GM12872 (cell line): ENCODE measurements at regions not wholly inside any gene's neighbourhood (a gene's known extent, or its start where the extent isn't known, plus 50 kb on each side); places are given as distances from the start of the nearest gene placed in this dataset.

Experiments
- CTCF ChIP-seq: IDR thresholded peaks from 3 replicates; pipeline ENCODE4 v1.5.1; 2011; ENCODE audit warnings: low read depth, mild to moderate bottlenecking, low read length, moderate library complexity; ENCODE audit not compliant: insufficient read depth

GRCh38 chr2:22887426-22887825 lies 497.6 kb upstream of the KLHL29 start:
- no peak for TF ChIP-seq CTCF

GRCh38 chr2:22887845-22888244 lies 497.1 kb upstream of the KLHL29 start:
- TF ChIP-seq CTCF = no peak

DNA sequence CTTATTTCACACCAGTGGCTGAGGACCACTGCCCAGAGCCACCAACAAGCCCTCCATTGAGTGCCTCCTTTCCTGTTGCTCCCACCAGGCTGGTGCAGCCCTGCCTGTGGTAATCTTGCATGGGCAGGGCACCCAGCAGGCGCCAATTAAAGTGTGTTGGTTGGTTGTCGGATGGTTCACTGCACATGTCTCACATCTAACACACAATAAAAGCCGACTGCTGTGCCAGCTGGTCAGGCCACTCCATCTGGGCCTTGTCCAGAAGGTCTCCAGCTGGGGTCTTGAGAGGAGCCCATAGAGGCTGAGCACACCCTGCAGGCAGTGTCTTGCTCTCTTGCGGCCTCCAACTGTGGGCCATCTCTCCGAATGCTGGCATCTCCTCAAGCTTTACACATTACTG lies 494.8 kb upstream of the KLHL29 start:
- no peak for TF ChIP-seq CTCF

DNA sequence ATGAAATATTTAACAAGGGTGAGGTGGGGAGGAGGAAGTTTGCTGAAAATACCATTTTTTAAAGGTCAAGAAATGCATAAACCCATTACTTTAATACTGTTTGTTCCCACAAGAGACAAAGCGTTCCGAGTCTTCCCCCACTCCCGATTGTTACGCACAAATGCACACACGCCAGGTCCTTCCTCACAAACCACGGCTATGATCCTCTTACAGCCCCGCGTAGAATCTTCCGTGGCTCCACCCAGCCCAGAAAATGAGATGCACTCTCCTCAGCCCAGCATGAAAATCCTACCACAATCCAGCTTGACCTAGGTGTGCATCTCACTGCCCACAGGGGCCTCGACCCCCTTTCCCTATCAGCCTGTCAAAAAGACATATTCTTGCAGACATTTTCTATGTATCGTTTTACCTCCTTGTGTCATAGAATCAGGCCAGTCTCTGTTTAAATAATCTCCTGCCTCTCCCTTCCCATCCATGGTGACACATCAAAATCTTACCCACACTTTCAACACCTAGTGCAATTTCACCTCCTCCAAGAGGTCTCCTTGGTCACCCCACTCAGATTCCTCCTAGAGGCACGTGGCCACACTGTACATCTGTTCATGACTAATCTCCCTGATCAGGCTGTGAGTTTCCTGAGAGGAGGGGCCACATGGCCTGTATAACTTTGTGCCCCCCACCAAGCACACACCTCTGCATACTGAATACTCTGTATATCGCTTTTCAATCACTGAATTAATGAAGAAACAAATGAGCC lies 491.0 kb upstream of the KLHL29 start:
- no peak for TF ChIP-seq CTCF

DNA sequence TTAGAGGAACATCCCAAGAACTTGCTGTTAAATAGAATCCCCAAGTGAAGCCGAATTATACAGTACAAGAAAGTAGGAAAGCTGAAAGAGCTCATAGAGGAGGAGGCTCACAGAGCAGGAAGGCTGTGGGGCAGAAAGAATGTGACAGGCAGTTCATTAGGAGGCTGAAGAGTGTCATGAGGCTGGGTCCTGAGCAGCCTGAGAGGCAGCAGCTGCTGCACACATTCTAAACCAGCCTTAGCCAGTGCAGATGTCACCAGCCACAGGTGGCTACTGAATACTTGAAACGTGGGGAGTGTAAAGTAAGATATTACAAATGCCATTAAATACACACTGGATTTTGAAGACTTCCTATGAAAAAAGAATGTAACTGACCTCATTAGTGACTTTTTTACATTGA lies 490.2 kb upstream of the KLHL29 start:
- TF ChIP-seq CTCF = no peak

DNA sequence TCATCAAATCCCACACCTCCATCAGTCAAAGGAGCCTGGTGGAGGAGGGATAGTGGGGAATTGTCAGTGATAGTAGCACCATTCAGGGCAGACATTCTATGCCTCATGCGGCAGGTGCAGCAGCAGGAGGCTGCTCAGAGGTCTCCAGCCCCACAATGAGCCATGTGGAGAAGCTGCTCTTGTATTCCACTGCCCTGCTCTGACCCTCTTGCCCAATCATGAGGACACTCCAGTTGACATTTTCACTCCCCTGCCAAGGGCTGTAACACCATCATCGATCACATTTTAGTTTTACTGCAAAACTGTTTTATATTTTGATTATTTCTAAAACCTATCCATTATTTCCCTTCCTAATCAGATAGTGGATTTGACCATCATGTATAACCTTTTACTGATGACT lies 487.6 kb upstream of the KLHL29 start:
- no peak for TF ChIP-seq CTCF

- TF ChIP-seq CTCF = no peak
Measured at GRCh38 chr2:22900674-22901073, 484.3 kb upstream of the KLHL29 start.
